ENCODE measurements at regions not wholly inside any gene's neighbourhood (a gene's known extent, or its start where the extent isn't known, plus 50 kb on each side); places are given as distances from the start of the nearest gene placed in this dataset.

- TF ChIP-seq CTCF (conservative IDR thresholded peaks at IDR 0.05; ENCODE audit: low read depth, low read length), result no peak
- no peak for DNase-seq (ENCODE audit: low read depth)
- H3K4me3 ChIP-seq (ENCODE audit: low read length), result no peak overlapping the region
These were observed 66.1 kb downstream of the TANC2 start for GRCh38 chr17:63032142-63032541.

GRCh38 chr17:63033142-63033541 lies 67.1 kb downstream of the TANC2 start:
- no peak overlapping the region for H3K4me3 ChIP-seq (ENCODE audit: low read length)
- no peak for TF ChIP-seq CTCF (conservative IDR thresholded peaks at IDR 0.05; ENCODE audit: low read depth, low read length)
- no peak for DNase-seq (ENCODE audit: low read depth)

GRCh38 chr17:63035271-63035670 lies 69.2 kb downstream of the TANC2 start:
- no peak for TF ChIP-seq CTCF (conservative IDR thresholded peaks at IDR 0.05; ENCODE audit: low read depth, low read length)
- no peak for DNase-seq (ENCODE audit: low read depth)

GRCh38 chr17:63035695-63036094 lies 69.7 kb downstream of the TANC2 start:
- no peak for TF ChIP-seq CTCF (conservative IDR thresholded peaks at IDR 0.05; ENCODE audit: low read depth, low read length)
- H3K4me3 ChIP-seq (ENCODE audit: low read length), result no peak overlapping the region
- no peak for DNase-seq (ENCODE audit: low read depth)

More at GRCh38 chr17:63035271-63035670, 69.2 kb downstream of the TANC2 start:
- no peak overlapping the region for H3K4me3 ChIP-seq (ENCODE audit: low read length)

GRCh38 chr17:63039342-63039741 lies 73.3 kb downstream of the TANC2 start:
- DNase-seq (ENCODE audit: low read depth), result no peak

GRCh38 chr17:63039899-63040602 lies 74.0 kb downstream of the TANC2 start:
- no peak overlapping the region for H3K4me3 ChIP-seq (ENCODE audit: low read length)
- no peak for DNase-seq (ENCODE audit: low read depth)
- no peak for TF ChIP-seq CTCF (conservative IDR thresholded peaks at IDR 0.05; ENCODE audit: low read depth, low read length)

More at GRCh38 chr17:63039342-63039741, 73.3 kb downstream of the TANC2 start:
- no peak overlapping the region for H3K4me3 ChIP-seq (ENCODE audit: low read length)
- TF ChIP-seq CTCF (conservative IDR thresholded peaks at IDR 0.05; ENCODE audit: low read depth, low read length), result no peak

- no peak for DNase-seq (ENCODE audit: low read depth)
- TF ChIP-seq CTCF (conservative IDR thresholded peaks at IDR 0.05; ENCODE audit: low read depth, low read length), result no peak
- H3K4me3 ChIP-seq (ENCODE audit: low read length), result no peak overlapping the region
These were observed 74.8 kb downstream of the TANC2 start for GRCh38 chr17:63040816-63041215.
